Gastrocnemius medialis (tissue), 4 donors: ENCODE measurements at regions not wholly inside any gene's neighbourhood (a gene's known extent, or its start where the extent isn't known, plus 50 kb on each side); places are given as distances from the start of the nearest gene placed in this dataset.

Experiments used
- POLR2A ChIP-seq, 2 donors: fragments of 450-650 bp; IDR thresholded peaks; one replicate each; pipeline ENCODE4 v1.6.1; 2017; ENCODE audit warnings: antibody characterized with exemption in 2 of 2, mild to moderate bottlenecking in 2 of 2, moderate library complexity in 2 of 2
- TF ChIP-seq, protein P1 (sequence below), 5 experiments: fragments of 450-650 bp in 3 of 5; fragments of 200-600 bp in 2 of 5; sonication (generic) in 2 of 5; IDR thresholded peaks in 4 of 5; conservative IDR thresholded peaks in 1 of 5; 1 replicate in 4 of 5; 2 replicates in 1 of 5; pipeline ENCODE4 v1.5.1; 2016 to 2019; ENCODE audit warnings: antibody characterized with exemption in 5 of 5, mild to moderate bottlenecking in 3 of 5, moderate library complexity in 3 of 5

DNA sequence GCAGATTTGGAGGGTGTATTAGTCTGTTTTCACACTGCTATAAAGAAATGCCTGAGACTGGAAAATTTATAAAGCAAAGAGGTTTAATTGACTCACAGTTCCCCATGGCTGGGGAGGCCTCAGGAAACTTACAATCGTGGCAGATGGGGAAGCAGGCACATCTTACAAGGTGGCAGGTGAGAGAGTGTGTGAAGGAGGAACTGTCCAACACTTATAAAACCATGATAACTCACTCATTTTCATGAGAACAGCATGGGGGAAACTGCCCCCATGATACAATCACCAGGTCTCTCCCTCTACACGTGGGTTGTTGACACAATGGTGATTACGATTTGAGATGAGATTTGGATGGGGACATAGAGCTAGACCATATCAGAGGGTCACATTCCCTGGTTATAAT, 195.6 kb downstream of the RGS9 start:
- TF ChIP-seq, protein P1, sequence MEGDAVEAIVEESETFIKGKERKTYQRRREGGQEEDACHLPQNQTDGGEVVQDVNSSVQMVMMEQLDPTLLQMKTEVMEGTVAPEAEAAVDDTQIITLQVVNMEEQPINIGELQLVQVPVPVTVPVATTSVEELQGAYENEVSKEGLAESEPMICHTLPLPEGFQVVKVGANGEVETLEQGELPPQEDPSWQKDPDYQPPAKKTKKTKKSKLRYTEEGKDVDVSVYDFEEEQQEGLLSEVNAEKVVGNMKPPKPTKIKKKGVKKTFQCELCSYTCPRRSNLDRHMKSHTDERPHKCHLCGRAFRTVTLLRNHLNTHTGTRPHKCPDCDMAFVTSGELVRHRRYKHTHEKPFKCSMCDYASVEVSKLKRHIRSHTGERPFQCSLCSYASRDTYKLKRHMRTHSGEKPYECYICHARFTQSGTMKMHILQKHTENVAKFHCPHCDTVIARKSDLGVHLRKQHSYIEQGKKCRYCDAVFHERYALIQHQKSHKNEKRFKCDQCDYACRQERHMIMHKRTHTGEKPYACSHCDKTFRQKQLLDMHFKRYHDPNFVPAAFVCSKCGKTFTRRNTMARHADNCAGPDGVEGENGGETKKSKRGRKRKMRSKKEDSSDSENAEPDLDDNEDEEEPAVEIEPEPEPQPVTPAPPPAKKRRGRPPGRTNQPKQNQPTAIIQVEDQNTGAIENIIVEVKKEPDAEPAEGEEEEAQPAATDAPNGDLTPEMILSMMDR (IDR thresholded peaks at IDR 0.05 in 4 of 5, conservative IDR thresholded peaks at IDR 0.05 in 1 of 5) = no peak
- no peak for TF ChIP-seq POLR2A (IDR thresholded peaks at IDR 0.05)
